NB4 (cell line): ENCODE measurements at regions not wholly inside any gene's neighbourhood (a gene's known extent, or its start where the extent isn't known, plus 50 kb on each side); places are given as distances from the start of the nearest gene placed in this dataset.

Source experiments
- CTCF ChIP-seq: IDR thresholded peaks from one replicate; pipeline ENCODE4 v1.5.1; 2012; ENCODE audit warnings: low read depth, low read length
- POLR2A ChIP-seq: IDR thresholded peaks from 2 replicates; pipeline ENCODE4 v1.6.1; 2011; ENCODE audit warnings: mild to moderate bottlenecking; ENCODE audit not compliant: insufficient read length; ENCODE audit errors: extremely low read depth
- TF ChIP-seq, protein P1 (sequence below): IDR thresholded peaks from 2 replicates; pipeline ENCODE4 v1.6.1; 2011; ENCODE audit warnings: low read depth, low read length

DNA sequence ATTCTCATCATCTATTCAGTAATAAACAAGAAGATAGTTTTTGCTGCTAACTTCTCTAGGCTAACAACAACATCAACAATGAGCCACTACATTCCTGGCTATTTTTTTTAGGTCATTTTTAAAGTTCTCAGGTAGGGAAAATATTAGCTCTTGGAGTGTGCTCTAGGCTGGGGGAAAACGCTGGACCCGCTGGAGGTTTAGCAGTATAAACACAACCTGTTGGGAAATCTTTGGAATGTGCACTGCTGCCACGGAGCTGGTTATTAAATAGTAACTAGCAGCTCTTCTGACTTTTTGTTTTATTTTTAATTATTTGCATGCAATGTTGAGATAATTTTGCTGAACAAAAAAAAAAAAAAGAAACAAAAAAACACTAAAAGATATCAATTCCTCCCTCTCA, 892.1 kb upstream of the ACVR2A start:
- TF ChIP-seq CTCF (no peak), POLR2A (no peak)
- TF ChIP-seq, protein P1, sequence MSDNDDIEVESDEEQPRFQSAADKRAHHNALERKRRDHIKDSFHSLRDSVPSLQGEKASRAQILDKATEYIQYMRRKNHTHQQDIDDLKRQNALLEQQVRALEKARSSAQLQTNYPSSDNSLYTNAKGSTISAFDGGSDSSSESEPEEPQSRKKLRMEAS, result no peak
